Common myeloid progenitor, CD34-positive (primary cell): ENCODE measurements at regions not wholly inside any gene's neighbourhood (a gene's known extent, or its start where the extent isn't known, plus 50 kb on each side); places are given as distances from the start of the nearest gene placed in this dataset.

Experiments
- CTCF ChIA-PET: fragments of 350-600 bp; sonication (Branson Sonifier 250); formaldehyde crosslinking; loops from one replicate; lab custom pipeline; 2021; ENCODE audit warnings: antibody characterized with exemption; lab: Charles Lee
- POLR2A ChIA-PET: fragments of 350-600 bp; sonication (Branson Sonifier 250); formaldehyde crosslinking; loops from one replicate; lab custom pipeline; 2021; ENCODE audit warnings: antibody characterized with exemption; lab: Charles Lee
- DNase-seq, 3 donors: peaks; one replicate each; pipeline versions ENCODE4 v3.0.0 to v3.0.0-alpha.2; 2013
- H3K27ac ChIP-seq, 2 experiments: 1 replicate in 1 of 2; 2 replicates in 1 of 2; pipeline ENCODE4 v1.7.0; 2013; ENCODE audit warnings: inconsistent platforms in 2 of 2, low read length in 2 of 2, mild to moderate bottlenecking in 2 of 2, low read depth in 1 of 2, moderate library complexity in 1 of 2; ENCODE audit not compliant: severe bottlenecking in 2 of 2, insufficient read depth in 1 of 2, poor library complexity in 1 of 2
- H3K27me3 ChIP-seq, 5 experiments: replicated peaks in 2 of 5; 1 replicate in 3 of 5; 2 replicates in 2 of 5; pipeline versions ENCODE4 v1.6.1 to v1.7.0; 2013; ENCODE audit warnings: low read length in 4 of 5, mild to moderate bottlenecking in 2 of 5, moderate library complexity in 2 of 5, inconsistent platforms in 1 of 5; ENCODE audit not compliant: insufficient read depth in 5 of 5, control insufficient read depth in 4 of 5
- H3K36me3 ChIP-seq, 4 experiments: 1 replicate in 2 of 4; 2 replicates in 2 of 4; pipeline versions ENCODE4 v1.6.1 to v1.7.0; 2013; ENCODE audit warnings: low read length in 3 of 4, control low read depth in 1 of 4, mild to moderate bottlenecking in 1 of 4; ENCODE audit not compliant: control insufficient read depth in 4 of 4, insufficient read depth in 4 of 4
- H3K4me1 ChIP-seq, 4 experiments: 1 replicate in 3 of 4; 2 replicates in 1 of 4; pipeline versions ENCODE4 v1.6.1 to v1.7.1; 2013; ENCODE audit warnings: low read length in 3 of 4, mild to moderate bottlenecking in 3 of 4, control low read depth in 1 of 4, inconsistent platforms in 1 of 4, moderate library complexity in 1 of 4; ENCODE audit not compliant: control insufficient read depth in 4 of 4, insufficient read depth in 4 of 4; ENCODE audit errors: control extremely low read depth in 1 of 4
- H3K4me3 ChIP-seq, 7 experiments: 1 replicate in 4 of 7; 2 replicates in 3 of 7; pipeline versions ENCODE4 v1.5.1 to v1.7.0; 2013; ENCODE audit warnings: mild to moderate bottlenecking in 7 of 7, low read length in 6 of 7, moderate library complexity in 6 of 7, inconsistent platforms in 2 of 7, low read depth in 2 of 7, control low read depth in 1 of 7; ENCODE audit not compliant: insufficient read depth in 4 of 7, control insufficient read depth in 1 of 7; ENCODE audit errors: extremely low read depth in 1 of 7
- H3K9me3 ChIP-seq, 5 experiments: 1 replicate in 4 of 5; 2 replicates in 1 of 5; pipeline versions ENCODE4 v1.6.1 to v1.7.1; 2013; ENCODE audit warnings: low read length in 4 of 5, mild to moderate bottlenecking in 2 of 5, inconsistent platforms in 1 of 5, low read depth in 1 of 5, moderate library complexity in 1 of 5; ENCODE audit not compliant: control insufficient read depth in 4 of 5, insufficient read depth in 2 of 5; ENCODE audit errors: control extremely low read depth in 1 of 5
- WGBS: methylation state at CpG from one replicate; pipeline ENCODE4 v1.1.5; 2013; ENCODE audit not compliant: insufficient coverage; 5-methylcytosine and 5-hydroxymethylcytosine counted together

DNA sequence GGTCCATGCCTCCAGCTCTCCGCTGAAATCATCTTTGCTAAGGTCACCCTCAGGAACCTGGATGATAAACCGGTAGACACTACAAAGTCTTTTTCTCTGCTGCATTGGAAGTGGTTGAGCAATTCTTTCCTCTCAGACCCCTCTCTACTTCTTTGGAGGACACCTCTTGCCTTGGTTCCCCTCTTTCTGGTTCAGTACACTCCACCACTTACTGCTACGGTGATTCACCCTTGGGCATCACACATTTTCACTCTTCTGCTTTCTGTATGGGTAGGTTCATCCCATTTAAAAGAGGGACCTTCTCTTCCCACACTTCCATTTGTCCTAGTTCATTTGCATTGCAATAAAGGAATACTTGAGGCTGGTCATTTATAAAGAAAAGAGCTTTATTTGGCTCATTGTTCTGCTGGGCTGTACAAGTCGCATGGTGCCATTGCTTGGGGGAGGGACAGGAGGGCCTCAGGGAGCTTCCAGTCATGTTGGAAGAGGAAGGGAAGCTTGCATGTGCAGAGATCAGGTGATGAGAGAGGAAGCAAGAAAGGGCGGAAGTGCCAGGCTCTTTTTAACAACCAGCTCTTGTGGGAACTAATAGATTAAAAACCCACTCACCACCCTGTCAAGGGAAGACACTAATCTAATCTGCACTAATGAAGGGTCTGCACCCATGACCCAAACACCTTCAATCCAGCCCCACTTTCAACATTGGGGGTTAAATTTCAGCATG, 149.7 kb upstream of the TMEM170B start:
- Histone ChIP-seq H3K36me3 (no peaks in the 10 kb centered on the region), H3K27me3 (no peaks in the 10 kb centered on the region), H3K9me3 (no peaks in the 10 kb centered on the region), H3K27ac (no peak overlapping the region), H3K4me3 (no peak overlapping the region), H3K4me1 (peaks cover 5 to 26% (median 14%) of the 10 kb centered on the region in 4 experiments)
- no peak for DNase-seq
- WGBS = 93% methylated on average over 3 of the region's 5 CpGs
- ChIA-PET CTCF (no interaction called here), POLR2A (no interaction called here)

DNA sequence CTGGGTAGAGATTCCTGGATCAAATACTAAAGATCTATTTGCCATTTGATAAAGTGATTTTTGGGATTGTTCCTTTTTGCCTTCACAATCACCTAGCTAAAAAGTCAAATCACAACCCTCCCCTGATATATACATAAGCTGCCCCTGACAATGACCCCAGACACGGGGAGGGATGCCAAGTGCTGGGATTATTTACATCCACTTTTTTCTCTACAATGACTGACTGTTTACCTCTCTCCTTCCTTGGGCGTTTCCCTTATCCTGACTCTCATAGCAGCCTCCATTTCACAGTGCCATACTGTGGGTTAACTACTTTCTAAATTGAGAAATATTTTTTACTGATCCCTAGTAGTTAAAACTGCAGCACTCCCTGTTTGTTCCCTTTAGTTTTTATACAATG, 150.8 kb upstream of the TMEM170B start:
- POLR2A ChIA-PET = no interaction called here
- no peaks in the 10 kb centered on the region for H3K36me3 ChIP-seq
- peaks cover 9 to 35% (median 20%) of the 10 kb centered on the region in 4 experiments for H3K4me1 ChIP-seq
- H3K4me3 ChIP-seq = no peak overlapping the region
- no peak for DNase-seq
- H3K9me3 ChIP-seq = no peaks in the 10 kb centered on the region
- no peaks in the 10 kb centered on the region for H3K27me3 ChIP-seq
- no peak overlapping the region for H3K27ac ChIP-seq
- WGBS = no CpG with 5 or more reads among the region's 2 CpGs
- CTCF ChIA-PET = interaction anchor here (1.5 kb wide), 1 partner anchor 17 kb away, joined by 5 read pairs; no protein-coding TSS in a partner anchor

DNA sequence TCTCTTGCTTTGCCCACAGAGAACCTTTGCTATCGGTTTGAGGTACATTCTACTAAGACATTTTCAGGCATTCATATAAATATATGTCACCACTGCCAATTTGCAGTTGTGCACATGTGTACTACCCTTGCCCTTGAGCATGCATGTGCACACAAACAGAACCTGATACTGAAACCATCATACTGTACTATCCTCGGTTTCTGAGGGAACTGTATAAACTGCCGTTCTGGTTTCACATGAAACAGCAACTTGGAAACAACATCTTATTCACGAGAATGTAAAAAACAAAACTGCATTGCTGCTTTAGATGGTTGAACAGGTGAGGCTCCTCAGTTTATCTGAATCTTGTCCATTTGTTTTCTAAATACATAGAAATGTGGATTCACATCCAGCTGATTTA, 151.2 kb upstream of the TMEM170B start:
- peaks cover 13 to 39% (median 22%) of the 10 kb centered on the region in 4 experiments for H3K4me1 ChIP-seq
- no peak overlapping the region for H3K27ac ChIP-seq
- no peak overlapping the region for H3K4me3 ChIP-seq
- CTCF ChIA-PET = interaction anchor here (1.5 kb wide), 1 partner anchor 18 kb away, joined by 5 read pairs; no protein-coding TSS in a partner anchor
- POLR2A ChIA-PET = no interaction called here
- DNase-seq = no peak
- 93% methylated on average over 4 of the region's 4 CpGs for WGBS
- H3K36me3 ChIP-seq = no peaks in the 10 kb centered on the region
- H3K27me3 ChIP-seq = no peaks in the 10 kb centered on the region
- H3K9me3 ChIP-seq = no peaks in the 10 kb centered on the region

DNA sequence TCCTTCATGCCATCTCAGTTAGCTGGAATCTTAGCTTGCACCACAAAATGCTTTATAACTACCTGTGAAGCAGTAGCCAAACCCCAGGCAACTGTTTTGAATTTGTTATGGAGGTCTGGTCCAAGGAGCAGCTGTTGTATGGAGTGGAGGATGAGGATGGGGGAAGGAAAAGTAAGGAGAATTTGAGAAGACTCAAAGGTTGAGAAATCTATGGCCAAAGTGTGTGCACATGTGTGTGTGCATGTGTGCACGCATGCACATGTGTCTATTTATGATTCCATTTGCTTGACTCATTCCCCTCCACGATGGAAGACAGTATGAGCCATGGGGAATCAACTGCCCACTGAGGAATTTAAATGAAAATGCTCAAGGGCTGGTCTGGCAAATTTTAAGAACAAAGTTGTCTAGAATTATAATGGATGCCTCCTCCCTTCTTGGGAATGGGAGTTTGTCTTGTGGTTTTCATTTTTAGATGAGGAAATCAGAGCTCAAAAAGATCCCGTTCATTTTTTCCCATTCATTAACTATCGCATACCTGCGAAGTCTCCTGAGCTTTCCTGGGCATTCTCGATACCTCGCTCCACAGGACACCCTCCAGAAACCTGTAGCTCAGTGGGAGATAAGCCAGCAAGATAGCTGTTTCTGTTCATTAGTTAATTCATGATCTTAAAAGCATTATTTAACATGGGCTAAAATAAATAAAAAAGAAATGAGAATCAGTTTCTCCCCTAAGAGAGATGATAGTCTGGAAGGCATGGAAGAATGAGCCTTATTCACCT, 152.3 kb upstream of the NEDD9 start:
- POLR2A ChIA-PET = no interaction called here
- WGBS = 95% methylated on average over 2 of the region's 7 CpGs
- Histone ChIP-seq H3K27ac (no peak overlapping the region), H3K4me3 (no peak overlapping the region), H3K4me1 (peaks cover 11 to 39% (median 17%) of the 10 kb centered on the region in 4 experiments), H3K36me3 (no peaks in the 10 kb centered on the region), H3K27me3 (no peaks in the 10 kb centered on the region), H3K9me3 (no peaks in the 10 kb centered on the region)
- CTCF ChIA-PET = no interaction called here
- no peak for DNase-seq

DNA sequence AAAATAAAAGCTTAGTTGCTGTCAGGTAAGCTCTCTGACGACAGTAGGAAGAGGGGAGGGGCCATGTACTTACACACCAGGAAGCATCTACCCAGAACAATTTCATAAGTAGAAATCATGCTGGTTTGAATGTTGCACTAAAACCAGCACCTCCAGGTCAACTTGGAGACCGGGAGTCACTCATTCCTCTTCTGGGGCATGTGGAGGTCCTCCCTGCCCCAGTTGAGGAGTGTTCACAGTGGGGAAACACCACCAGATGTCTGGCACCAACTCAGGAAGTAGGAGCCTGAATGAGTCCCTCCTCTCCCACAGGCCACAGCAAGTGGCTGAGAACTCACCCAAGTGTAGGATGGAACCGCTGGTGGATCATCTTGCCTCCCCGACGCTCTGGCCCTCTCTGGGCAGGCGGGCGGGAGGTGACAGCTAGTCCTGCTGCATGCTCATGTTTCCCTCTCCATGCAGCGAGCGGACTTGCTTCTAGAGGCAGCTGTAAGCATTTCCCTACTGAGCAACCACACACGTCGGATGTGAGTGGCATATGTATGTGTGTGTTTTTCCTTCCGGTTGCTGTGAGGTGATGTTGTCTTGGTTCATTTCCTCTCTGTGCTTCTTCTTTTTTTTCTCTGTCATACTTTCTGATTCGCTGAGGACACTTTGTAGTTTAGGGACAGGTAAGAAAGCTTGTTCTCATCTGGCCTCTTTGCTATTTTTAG, 149.5 kb upstream of the NEDD9 start:
- peak overlapping the region in 4 of 7 experiments; percentile 37 to 65 (median 56) for H3K4me3 ChIP-seq
- H3K27me3 ChIP-seq = no peaks in the 10 kb centered on the region
- POLR2A ChIA-PET = interaction anchor here (0.5 to 0.9 kb wide), 2 partner anchors 19 to 190 kb away, joined by 4 read pairs; no protein-coding TSS in a partner anchor
- peaks cover 7 to 26% (median 14%) of the 10 kb centered on the region in 4 experiments for H3K4me1 ChIP-seq
- H3K9me3 ChIP-seq = peaks cover 0 to 2% (median 0%) of the 10 kb centered on the region in 5 experiments
- CTCF ChIA-PET = interaction anchor here (0.7 kb wide), 1 partner anchor 146 kb away, joined by 3 read pairs; no protein-coding TSS in a partner anchor
- 7% methylated on average over 8 of the region's 13 CpGs for WGBS
- DNase-seq = peak; percentile 66 to 92 (median 86)
- H3K27ac ChIP-seq = no peak overlapping the region
- peaks cover 0 to 2% (median 0%) of the 10 kb centered on the region in 4 experiments for H3K36me3 ChIP-seq

DNA sequence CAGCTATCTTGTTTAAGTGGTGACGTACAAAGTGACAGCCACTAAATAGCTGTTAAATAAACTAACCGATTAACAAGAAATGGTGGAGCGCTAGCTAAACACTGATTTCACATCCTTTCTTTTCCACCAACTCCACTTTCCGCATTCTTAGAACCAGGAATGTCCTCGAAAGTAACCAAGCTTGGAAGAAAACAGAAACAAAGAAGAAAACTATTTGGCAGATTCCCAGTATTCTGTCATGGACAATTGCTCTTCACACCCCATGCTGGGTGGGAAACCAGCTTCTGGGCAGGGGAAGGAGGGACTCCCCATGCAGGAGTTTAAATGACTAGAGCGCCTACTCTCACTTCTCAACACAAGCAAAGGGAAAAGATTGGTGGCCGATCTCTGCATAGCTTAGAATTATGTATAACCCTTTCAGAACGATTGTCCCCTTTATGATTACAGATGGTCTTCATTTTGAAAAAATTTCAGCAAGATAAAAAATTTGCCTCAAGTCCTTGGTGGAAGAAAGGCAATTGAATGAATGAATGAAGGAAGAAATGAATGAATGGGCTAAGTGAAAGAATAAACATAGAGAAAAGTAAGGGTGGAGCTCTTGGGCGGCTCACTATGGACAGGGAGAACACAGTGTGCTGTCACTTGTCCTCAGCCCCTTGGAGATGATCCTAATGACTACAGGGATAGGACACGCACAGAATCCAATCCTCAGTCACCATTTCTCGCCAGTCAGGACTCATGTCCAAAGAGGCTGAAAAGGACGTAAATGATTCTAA, 148.7 kb upstream of the NEDD9 start:
- no peak for DNase-seq
- Histone ChIP-seq H3K36me3 (peaks cover 0 to 2% (median 0%) of the 10 kb centered on the region in 4 experiments), H3K4me1 (peaks cover 7 to 26% (median 14%) of the 10 kb centered on the region in 4 experiments), H3K9me3 (peaks cover 0 to 5% (median 0%) of the 10 kb centered on the region in 5 experiments), H3K4me3 (peak overlapping the region in 4 of 7 experiments; percentile 37 to 65 (median 56)), H3K27me3 (no peaks in the 10 kb centered on the region), H3K27ac (no peak overlapping the region)
- ChIA-PET POLR2A (no interaction called here), CTCF (interaction anchor here (0.7 to 2.0 kb wide), 2 partner anchors 16 to 145 kb away, joined by 3 to 4 read pairs; no protein-coding TSS in a partner anchor)
- 95% methylated on average over 8 of the region's 12 CpGs for WGBS
